PC-3 (cell line): ENCODE measurements at regions not wholly inside any gene's neighbourhood (a gene's known extent, or its start where the extent isn't known, plus 50 kb on each side); places are given as distances from the start of the nearest gene placed in this dataset.

Experiments
- ATAC-seq: fragments of 200-7000 bp; cut with Tn5 transposase; 2 replicates; pipeline ENCODE4 v1.9.1; 2020; ENCODE audit warnings: mild to moderate bottlenecking, moderate library complexity
- BruUV-seq: library from RNA; stranded (reverse); fragments of 400-500 nt; replicated peaks from 2 replicates; lab custom pipeline; 2021; lab: Mats Ljungman, UMichigan
- CTCF ChIA-PET: fragments of 300-600 bp; sonication (Branson Sonifier 250); formaldehyde crosslinking; loops from one replicate; lab custom pipeline; 2022; ENCODE audit warnings: antibody characterized with exemption; lab: Charles Lee
- POLR2A ChIA-PET: fragments of 300-600 bp; sonication (Branson Sonifier 250); formaldehyde crosslinking; loops from one replicate; lab custom pipeline; 2022; ENCODE audit warnings: antibody characterized with exemption; ENCODE audit not compliant: unreplicated experiment; lab: Charles Lee
- DNase-seq: peaks from one replicate; pipeline ENCODE4 v3.0.0-alpha.2; 2015
- H2AFZ ChIP-seq: fragments of 300-600 bp; sonication (generic); 2 replicates; pipeline ENCODE4 v1.6.0; 2016; ENCODE audit warnings: antibody characterized with exemption, low read length
- H3F3A ChIP-seq: fragments of 300-600 bp; sonication (generic); one replicate; pipeline ENCODE4 v1.6.0; 2017; ENCODE audit warnings: antibody characterized with exemption, low read length, control low read depth, mild to moderate bottlenecking; ENCODE audit not compliant: unreplicated experiment
- H3K27ac ChIP-seq: fragments of 300-600 bp; sonication (generic); 2 replicates; pipeline ENCODE4 v1.5.1; 2016; ENCODE audit warnings: mild to moderate bottlenecking, low read length
- H3K27me3 ChIP-seq: fragments of 300-600 bp; sonication (generic); 2 replicates; pipeline ENCODE4 v1.6.1; 2016; ENCODE audit warnings: low read length, mixed read lengths
- H3K36me3 ChIP-seq: fragments of 300-600 bp; sonication (generic); 2 replicates; pipeline ENCODE4 v1.6.1; 2016; ENCODE audit warnings: low read depth, mixed run types, low read length, mixed read lengths
- H3K4me1 ChIP-seq: fragments of 300-600 bp; sonication (generic); 2 replicates; pipeline ENCODE4 v1.5.1; 2016; ENCODE audit warnings: low read length; ENCODE audit not compliant: insufficient read depth
- H3K4me2 ChIP-seq: fragments of 300-600 bp; sonication (generic); 2 replicates; pipeline ENCODE4 v1.6.0; 2016; ENCODE audit warnings: low read length
- H3K4me3 ChIP-seq: fragments of 300-600 bp; sonication (generic); 2 replicates; pipeline ENCODE4 v1.5.1; 2016; ENCODE audit warnings: mild to moderate bottlenecking, low read length, mixed read lengths
- H3K79me2 ChIP-seq: fragments of 300-600 bp; sonication (generic); 2 replicates; pipeline ENCODE4 v1.6.1; 2017; ENCODE audit warnings: low read length, mixed read lengths
- H3K9ac ChIP-seq: fragments of 300-600 bp; sonication (generic); 2 replicates; pipeline ENCODE4 v1.6.0; 2016; ENCODE audit warnings: mild to moderate bottlenecking, low read length
- H3K9me2 ChIP-seq: fragments of 300-600 bp; sonication (generic); replicated peaks from 2 replicates; pipeline ENCODE4 v1.6.1; 2016; ENCODE audit warnings: mixed run types, low read length, mixed read lengths
- H3K9me3 ChIP-seq: fragments of 300-600 bp; sonication (generic); 2 replicates; pipeline ENCODE4 v1.6.1; 2016; ENCODE audit warnings: low read length, mixed read lengths
- H4K20me1 ChIP-seq: fragments of 300-600 bp; sonication (generic); 2 replicates; pipeline ENCODE4 v1.6.1; 2016; ENCODE audit warnings: low read length, mixed read lengths
- EZH2 ChIP-seq: fragments of 300-600 bp; sonication (generic); IDR thresholded peaks from one replicate; pipeline ENCODE4 v1.6.1; 2017; ENCODE audit warnings: antibody characterized with exemption, mild to moderate bottlenecking, low read length; ENCODE audit not compliant: unreplicated experiment
- EZH2phosphoT487 ChIP-seq: fragments of 300-600 bp; sonication (generic); IDR thresholded peaks from 2 replicates; pipeline ENCODE4 v1.6.1; 2018; ENCODE audit warnings: mild to moderate bottlenecking, antibody characterized with exemption, low read length, borderline replicate concordance
- intact Hi-C: fragments of 100-400 bp; cut with micrococcal nuclease; formaldehyde crosslinking; loops from 2 replicates; pipeline ENCODE4 v1.9.0; 2023
- TF ChIP-seq, protein P1 (sequence below): fragments of 300-600 bp; sonication (generic); conservative IDR thresholded peaks from 2 replicates; pipeline ENCODE4 v1.5.1; 2017; ENCODE audit warnings: antibody characterized with exemption, low read depth, mild to moderate bottlenecking, low read length

DNA sequence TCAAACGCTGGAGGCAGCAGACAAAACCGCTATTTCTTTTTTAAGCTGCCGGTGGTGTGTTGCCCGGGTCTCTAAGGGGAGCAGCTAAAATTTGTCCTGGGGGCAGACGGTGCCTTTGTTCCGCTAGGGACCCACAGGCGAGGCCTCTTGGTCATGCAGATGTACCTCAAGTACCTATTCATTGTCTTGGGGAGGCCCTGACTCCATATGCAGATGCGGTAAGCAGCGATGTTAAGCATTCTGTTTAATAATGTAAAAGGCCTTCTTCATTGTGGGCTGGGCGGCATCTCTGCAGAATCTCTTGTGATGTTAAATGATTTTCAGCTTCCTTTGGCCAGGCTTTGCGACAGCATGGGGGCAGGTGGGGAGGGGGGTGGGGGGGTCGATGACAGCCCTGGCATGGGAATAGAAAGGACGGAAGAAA, 98.9 kb upstream of the PJA1 start:
- CTCF ChIA-PET, result no interaction called here
- no peak overlapping the region for H2AFZ ChIP-seq
- no peak for TF ChIP-seq EZH2phosphoT487
- TF ChIP-seq EZH2, result no peak
- TF ChIP-seq, protein P1, sequence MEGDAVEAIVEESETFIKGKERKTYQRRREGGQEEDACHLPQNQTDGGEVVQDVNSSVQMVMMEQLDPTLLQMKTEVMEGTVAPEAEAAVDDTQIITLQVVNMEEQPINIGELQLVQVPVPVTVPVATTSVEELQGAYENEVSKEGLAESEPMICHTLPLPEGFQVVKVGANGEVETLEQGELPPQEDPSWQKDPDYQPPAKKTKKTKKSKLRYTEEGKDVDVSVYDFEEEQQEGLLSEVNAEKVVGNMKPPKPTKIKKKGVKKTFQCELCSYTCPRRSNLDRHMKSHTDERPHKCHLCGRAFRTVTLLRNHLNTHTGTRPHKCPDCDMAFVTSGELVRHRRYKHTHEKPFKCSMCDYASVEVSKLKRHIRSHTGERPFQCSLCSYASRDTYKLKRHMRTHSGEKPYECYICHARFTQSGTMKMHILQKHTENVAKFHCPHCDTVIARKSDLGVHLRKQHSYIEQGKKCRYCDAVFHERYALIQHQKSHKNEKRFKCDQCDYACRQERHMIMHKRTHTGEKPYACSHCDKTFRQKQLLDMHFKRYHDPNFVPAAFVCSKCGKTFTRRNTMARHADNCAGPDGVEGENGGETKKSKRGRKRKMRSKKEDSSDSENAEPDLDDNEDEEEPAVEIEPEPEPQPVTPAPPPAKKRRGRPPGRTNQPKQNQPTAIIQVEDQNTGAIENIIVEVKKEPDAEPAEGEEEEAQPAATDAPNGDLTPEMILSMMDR, result no peak
- H3K27ac ChIP-seq, result no peak overlapping the region
- ATAC-seq (no peak), DNase-seq (no peak)
- H3K9ac ChIP-seq, result no peak overlapping the region
- BruUV-seq, result no TSS peak
- intact Hi-C loops, result no loop called here
- POLR2A ChIA-PET, result no interaction called here
- H3F3A ChIP-seq, result no peaks in the 10 kb centered on the region
- H3K36me3 ChIP-seq, result no peaks in the 10 kb centered on the region
- H3K4me3 ChIP-seq, result no peak overlapping the region
- H3K9me2 ChIP-seq, result no peaks in the 10 kb centered on the region
- H4K20me1 ChIP-seq, result no peaks in the 10 kb centered on the region
- peaks cover 16% of the 10 kb centered on the region; the same call in 1 of the 2 replicates for H3K27me3 ChIP-seq
- no peaks in the 10 kb centered on the region for H3K79me2 ChIP-seq
- no peaks in the 10 kb centered on the region for H3K9me3 ChIP-seq
- no peak overlapping the region for H3K4me2 ChIP-seq
- peaks cover 5% of the 10 kb centered on the region; the same call in 1 of the 2 replicates for H3K4me1 ChIP-seq

- H3K27me3 ChIP-seq, result peaks cover 16% of the 10 kb centered on the region; the same call in 1 of the 2 replicates
- DNase-seq, result no peak
- H3K36me3 ChIP-seq, result no peaks in the 10 kb centered on the region
- H3K4me3 ChIP-seq, result no peak overlapping the region
- no peak overlapping the region for H3K4me2 ChIP-seq
- no peak overlapping the region for H3K27ac ChIP-seq
- CTCF ChIA-PET, result no interaction called here
- no peaks in the 10 kb centered on the region for H3F3A ChIP-seq
- no peak for TF ChIP-seq EZH2phosphoT487
- no peak for TF ChIP-seq EZH2
- TF ChIP-seq, protein P1, result no peak
- no TSS peak for BruUV-seq
- H3K9me3 ChIP-seq, result no peaks in the 10 kb centered on the region
- intact Hi-C loops, result no loop called here
- no peak for ATAC-seq
- H3K9ac ChIP-seq, result no peak overlapping the region
- no peaks in the 10 kb centered on the region for H4K20me1 ChIP-seq
- H3K9me2 ChIP-seq, result no peaks in the 10 kb centered on the region
- POLR2A ChIA-PET, result no interaction called here
- H3K79me2 ChIP-seq, result no peaks in the 10 kb centered on the region
- no peak overlapping the region for H2AFZ ChIP-seq
- H3K4me1 ChIP-seq, result peaks cover under 1% of the 10 kb centered on the region; the same call in 1 of the 2 replicates
Observed at GRCh38 chrX:69263251-69263820, 98.1 kb upstream of the PJA1 start.
